Forelimb muscle (tissue), 1 donor: ENCODE measurements at regions not wholly inside any gene's neighbourhood (a gene's known extent, or its start where the extent isn't known, plus 50 kb on each side); places are given as distances from the start of the nearest gene placed in this dataset.
"Not testable (repeated sequence)": the region's sequence is repeated elsewhere in the genome, so short reads cannot be mapped to it uniquely, and the experiment has no call there.

Source experiments
- DNase-seq: peaks from one replicate; pipeline ENCODE4 v3.0.0-alpha.2; 2013; ENCODE audit warnings: low read depth

DNA sequence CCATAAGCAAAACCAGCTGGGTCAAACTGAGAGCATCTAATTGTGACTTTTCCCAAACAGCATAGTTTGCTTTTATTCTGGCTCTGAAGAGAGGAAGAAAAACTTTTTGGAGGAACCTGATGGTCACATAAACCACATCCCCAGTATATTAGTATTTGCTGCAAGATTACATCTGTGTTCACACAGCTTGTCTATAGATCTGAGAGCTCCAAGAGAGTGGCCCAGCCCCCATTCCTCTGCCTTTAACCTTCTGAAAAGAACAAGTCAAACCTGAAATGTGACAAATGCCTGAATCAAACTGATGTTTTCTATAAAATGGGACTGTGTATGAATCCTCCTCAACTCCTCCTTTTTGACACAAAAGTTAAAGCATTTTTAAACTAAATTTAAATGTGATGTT is 435.2 kb downstream of the ZNF479 start:
- DNase-seq = not testable (repeated sequence)

DNA sequence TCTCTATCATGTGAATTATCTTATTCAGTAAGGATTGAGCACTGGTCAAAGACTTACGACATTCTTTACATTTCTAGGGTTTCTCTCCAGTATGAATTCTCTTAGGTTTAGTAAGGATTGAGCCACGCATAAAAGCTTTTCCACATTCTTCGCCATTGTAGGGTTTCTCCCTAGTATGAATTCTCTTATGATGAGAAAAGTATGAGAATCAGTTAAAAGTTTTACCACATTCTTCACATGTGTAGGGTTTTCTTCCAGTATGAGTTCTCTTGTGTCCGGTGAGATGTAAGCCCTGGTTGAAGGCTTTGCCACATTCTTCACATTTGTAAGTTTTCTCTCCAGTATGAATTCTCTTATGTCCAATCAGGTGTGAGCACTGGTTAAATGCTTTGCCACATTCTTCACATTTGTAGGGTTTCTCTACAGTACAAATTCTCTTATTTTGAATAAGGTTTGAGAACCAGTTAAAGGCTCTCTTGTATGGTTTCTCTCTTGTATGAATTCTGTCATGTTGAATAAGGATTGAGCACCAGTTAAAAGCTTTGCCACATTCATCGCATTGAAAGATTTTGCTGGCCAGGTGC is 445.9 kb downstream of the ZNF479 start:
- DNase-seq = no peak

GRCh38 chr7:56639173-56639746 is 493.0 kb downstream of the ZNF479 start:
- DNase-seq = no peak

- no peak for DNase-seq
These were observed 493.7 kb upstream of the NUPR2 start for GRCh38 chr7:56609852-56610355.

DNA sequence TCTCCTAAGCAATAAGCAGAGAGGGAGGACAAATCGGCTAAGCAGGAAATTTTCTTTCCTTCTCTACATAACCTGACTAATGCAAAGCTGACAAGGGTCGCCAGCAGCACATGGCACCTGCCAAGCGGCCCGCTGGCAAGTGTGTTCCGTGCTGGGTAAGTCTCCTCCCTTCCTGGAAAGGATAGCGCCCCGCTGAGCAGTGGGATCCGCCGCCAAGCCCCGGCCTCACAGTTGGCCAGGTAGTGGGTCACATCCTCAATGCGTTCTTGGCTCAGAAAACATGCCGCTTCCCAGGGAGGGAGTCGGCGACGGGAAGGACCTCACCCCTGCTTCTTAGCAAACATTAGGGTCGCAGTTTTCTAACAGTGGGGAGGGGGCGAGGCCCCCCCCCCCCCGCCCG is 488.9 kb upstream of the NUPR2 start:
- no peak for DNase-seq

GRCh38 chr7:56578612-56579011 is 462.4 kb upstream of the NUPR2 start:
- no peak for DNase-seq

DNA sequence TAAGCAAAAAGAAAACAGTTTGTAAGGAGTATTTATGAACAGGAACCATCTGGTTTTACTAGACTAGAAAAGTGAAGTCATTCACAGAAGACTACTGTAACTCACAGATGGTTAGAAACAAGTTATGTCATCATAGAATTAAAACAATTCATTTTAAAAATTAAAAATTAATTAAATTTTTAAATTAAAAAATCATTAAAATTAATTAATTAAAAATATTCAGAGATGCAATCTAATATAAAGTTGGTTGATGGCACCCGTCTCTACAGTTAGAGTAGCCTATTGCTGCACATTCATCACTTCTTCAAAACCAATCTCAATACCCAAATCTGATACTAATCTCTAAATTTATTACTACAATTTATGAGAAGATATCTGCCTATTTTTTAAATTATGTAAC is 454.8 kb upstream of the NUPR2 start:
- no peak for DNase-seq

- DNase-seq = no peak
These were observed 422.6 kb upstream of the NUPR2 start for GRCh38 chr7:56538541-56539429.

DNA sequence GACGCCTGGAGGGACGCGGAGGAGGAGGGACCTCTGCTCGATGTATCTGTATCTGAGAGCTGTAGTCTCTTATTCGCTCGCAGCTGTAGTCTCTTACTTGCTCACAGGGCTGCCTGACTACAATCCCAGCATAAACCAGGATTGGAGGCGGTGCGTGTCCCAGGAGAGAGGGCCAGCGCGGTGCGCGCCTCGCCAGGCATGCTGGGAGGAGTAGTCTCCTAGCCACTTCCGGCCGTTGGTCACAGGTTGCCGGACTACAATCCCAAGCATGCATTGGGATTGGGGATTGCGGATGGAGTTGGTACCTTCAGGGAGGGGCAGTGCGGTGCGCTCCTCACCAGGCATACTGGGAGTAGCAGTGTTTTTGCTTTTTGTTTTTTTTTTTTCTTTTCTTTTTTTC is 421.7 kb upstream of the NUPR2 start:
- no peak for DNase-seq

- DNase-seq = no peak
These were observed 421.3 kb upstream of the NUPR2 start for GRCh38 chr7:56537477-56537876.

DNA sequence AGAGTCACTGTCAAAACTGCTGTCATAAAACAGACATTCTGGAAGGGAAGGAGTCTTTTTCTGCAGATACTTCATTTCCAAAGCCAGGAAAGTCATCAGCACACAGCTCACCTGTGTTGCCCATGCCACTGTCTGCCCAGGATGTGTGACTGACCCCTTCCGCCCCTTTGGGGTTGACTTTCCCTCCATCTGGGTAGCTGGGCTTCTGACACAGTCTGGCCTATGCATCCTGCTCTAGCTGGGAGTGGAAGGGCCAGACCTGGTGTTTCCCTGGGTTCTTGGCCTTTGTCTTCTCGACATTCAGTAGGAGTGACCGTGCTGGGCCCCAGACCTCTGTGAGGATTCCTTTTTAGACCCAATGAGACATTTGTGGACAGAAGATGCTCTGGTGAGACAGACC is 378.9 kb upstream of the NUPR2 start:
- no peak for DNase-seq

GRCh38 chr7:56493704-56494450 is 377.7 kb upstream of the NUPR2 start:
- no peak for DNase-seq

- no peak for DNase-seq
These were observed 377.0 kb upstream of the NUPR2 start for GRCh38 chr7:56493196-56493595.

DNA sequence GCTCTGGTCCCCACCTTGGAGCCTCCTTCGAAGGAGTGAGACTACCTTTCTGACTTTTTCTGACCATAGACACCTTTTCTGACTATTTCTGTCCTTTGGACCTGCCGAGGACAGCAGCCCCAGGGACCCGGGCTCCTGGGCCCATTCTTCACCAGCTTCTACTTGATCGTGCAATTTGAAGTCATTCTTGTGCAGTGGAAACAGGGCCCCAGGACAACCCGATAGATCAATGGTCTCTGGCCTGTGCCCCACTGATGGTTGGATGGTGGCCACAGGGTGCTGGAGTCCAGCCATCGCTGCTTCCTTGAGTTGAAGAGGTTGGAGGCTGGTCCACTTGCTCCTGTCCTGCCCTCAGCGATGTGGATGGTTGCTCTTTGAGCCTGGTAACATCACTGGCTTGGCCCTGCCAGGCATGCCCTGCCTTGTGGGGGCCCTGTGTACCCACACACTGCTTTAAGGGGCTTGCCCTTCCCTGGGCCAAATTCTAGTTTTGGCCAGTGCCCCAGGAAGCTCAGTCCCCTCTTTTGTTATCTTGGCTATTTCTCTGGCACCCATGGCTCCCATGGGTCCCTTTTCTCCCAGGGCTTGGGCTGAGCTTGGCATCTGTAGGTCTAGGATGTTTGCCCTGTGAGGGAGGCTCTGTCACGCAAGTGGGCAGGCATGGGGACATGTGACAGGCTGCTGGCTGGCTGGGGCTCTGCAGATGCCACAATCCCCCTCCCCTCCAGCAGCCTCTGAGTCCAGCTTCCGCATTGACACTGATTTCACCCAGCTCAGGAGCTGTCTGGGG is 375.6 kb upstream of the NUPR2 start:
- DNase-seq = no peak

DNA sequence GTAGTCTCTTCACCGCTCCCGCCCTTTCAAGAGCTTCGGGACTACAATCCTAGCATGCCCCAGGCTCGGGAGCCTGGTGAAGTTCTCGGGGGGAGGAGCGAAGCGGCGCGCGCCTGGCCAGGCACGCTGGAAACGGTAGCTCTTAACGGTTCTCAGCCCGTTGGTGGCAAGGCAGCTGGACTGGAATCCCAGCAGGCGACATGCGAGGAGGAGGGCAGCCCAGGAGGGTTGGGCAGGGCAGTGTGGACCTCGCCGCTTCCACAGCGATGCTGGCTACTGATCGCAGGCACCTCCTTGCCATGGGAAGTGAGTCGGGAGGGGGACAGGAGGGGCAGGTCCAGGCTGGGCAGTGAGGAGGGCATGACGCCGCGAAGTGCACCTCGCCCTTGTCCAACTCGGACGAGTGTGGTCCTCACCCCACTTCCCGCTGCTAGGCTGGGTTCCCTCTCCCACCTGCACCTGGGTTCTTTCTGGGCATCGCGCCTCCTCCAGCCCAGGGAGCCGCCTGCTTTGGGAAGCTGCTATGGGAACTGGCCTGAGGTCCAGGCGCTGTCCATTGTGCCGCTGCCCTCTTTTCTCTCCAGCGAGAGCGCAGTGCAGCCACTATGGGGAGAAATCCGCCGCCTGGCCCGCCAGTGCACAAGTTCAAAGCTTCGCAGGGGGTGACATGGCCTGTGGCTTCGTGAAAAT is 367.8 kb upstream of the NUPR2 start:
- DNase-seq = no peak

DNA sequence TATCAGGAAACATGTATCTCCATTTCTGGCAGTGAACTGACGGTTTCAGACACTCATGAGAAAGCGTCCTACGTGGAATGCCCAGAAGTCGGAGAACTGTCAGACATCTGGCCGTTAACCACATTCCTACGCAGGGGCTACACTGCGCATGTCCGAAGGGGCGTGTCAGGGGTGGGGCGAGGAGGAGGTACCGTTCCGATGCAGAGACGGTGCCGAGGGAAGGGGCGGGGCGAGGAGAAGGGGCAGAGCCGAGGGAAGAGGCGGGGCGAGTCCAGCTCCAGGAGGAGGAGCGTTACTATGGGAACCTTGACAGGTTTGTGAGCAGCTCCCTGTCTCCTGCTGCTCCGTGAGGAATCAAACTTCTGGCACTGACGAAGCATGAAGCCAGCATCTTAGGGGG is 366.9 kb upstream of the NUPR2 start:
- DNase-seq = no peak

DNA sequence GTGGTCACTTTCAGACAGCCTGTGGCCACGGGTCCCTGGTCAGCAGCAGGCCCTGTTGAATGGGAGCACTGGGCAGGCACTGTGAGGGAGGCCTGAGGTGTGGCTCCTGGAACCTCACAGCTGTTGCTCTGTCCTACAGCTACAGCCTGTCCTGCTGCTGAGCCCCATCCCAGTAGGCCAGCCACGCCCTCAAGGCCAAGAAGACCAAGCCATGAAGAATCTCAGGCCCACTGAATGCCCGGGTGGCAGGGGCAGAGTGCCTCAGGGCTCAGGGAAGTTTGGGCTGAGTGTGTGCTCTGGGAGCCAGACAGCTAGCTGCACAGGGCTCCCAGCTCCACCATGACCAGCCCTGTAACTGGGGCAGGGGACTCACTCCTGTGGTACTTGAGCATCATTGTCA is 363.5 kb upstream of the NUPR2 start:
- no peak for DNase-seq

DNA sequence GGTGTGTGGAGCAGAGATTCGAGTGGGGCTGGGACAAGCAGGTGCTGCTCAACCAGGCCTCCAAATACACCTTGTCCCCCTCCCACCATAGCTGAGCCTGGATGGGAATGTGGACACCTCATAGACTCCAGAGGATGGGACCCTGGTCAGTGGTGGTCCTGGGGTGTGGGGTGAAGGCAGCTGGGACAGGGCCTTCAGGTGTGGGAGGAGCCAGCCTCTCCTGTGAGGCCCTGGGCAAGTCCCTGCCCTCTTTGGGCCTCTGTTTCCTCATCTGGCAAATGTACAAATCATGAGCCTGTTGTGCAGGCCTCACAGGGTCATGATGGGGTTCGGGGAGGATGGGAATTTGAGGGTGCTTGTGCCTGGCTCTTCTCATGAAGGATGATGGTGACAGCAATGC is 362.9 kb upstream of the NUPR2 start:
- no peak for DNase-seq

DNA sequence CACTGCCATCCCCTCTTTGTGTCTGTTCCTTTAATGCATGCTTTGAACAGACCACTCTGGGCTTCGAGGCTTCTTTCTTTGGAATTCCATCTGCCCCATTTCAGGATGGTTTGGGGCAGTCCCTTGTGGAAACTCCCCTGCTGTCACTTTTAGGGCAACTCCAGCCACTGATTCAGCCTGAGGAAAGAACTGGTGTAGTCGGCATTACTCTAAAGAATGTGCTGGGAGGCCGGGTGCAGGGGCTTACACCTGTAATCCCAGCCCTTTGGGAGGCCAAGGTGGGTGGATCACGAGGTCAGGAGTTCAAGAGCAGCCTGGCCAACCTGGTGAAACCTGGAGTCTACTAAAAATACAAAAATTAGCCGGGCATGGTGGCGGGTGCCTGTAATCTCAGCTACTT is 358.1 kb upstream of the NUPR2 start:
- no peak for DNase-seq

- no peak for DNase-seq
These were observed 355.6 kb upstream of the NUPR2 start for GRCh38 chr7:56471811-56472210.
